Breast epithelium (tissue), 4 donors: ENCODE measurements at regions not wholly inside any gene's neighbourhood (a gene's known extent, or its start where the extent isn't known, plus 50 kb on each side); places are given as distances from the start of the nearest gene placed in this dataset.

ENCODE experiments used
- DNase-seq, 2 donors: peaks; one replicate each; pipeline ENCODE4 v3.0.0-alpha.2; 2019; ENCODE audit warnings: low spot score in 2 of 2
- H3K27ac ChIP-seq, 2 donors: fragments of 200-600 bp; sonication (generic) in 1 of 2; one replicate each; pipeline ENCODE4 v1.5.1; 2016 to 2019; ENCODE audit warnings: mild to moderate bottlenecking in 1 of 2
- H3K27me3 ChIP-seq, 2 donors: fragments of 200-600 bp; sonication (generic) in 1 of 2; one replicate each; pipeline versions ENCODE4 v1.5.1 to v1.6.0; 2017 to 2019; ENCODE audit warnings: control low read depth in 1 of 2, mild to moderate bottlenecking in 1 of 2
- H3K36me3 ChIP-seq: fragments of 200-600 bp; one replicate; pipeline ENCODE4 v1.5.1; 2019
- H3K4me1 ChIP-seq, 2 donors: fragments of 200-600 bp; sonication (generic); one replicate each; pipeline ENCODE4 v1.5.1; 2016 to 2019; ENCODE audit warnings: control low read depth in 1 of 2
- H3K4me3 ChIP-seq, 3 donors: fragments of 200-600 bp; sonication (generic); 1 replicate in 2 of 3; 2 replicates in 1 of 3; pipeline ENCODE4 v1.5.1; 2016 to 2019; ENCODE audit warnings: mild to moderate bottlenecking in 3 of 3, moderate library complexity in 2 of 3
- H3K9me3 ChIP-seq, 2 donors: fragments of 200-600 bp; sonication (generic) in 1 of 2; one replicate each; pipeline ENCODE4 v1.5.1; 2016 to 2019; ENCODE audit warnings: control low read depth in 1 of 2
- POLR2A ChIP-seq: fragments of 450-650 bp; IDR thresholded peaks from one replicate; pipeline ENCODE4 v1.6.1; 2016; ENCODE audit warnings: antibody characterized with exemption, mild to moderate bottlenecking, moderate library complexity
- POLR2AphosphoS5 ChIP-seq, 3 donors: sonication (generic); formaldehyde crosslinking; IDR thresholded peaks; one replicate each; pipeline ENCODE4 v1.6.1; 2017; ENCODE audit warnings: antibody characterized with exemption in 3 of 3
- intact Hi-C: fragments of 100-400 bp; cut with DNase I; formaldehyde crosslinking; loops from one replicate; pipeline ENCODE4 v1.15.1; 2023; ENCODE audit warnings: low total_unique reads
- TF ChIP-seq, protein P1 (sequence below), 3 donors: fragments of 450-650 bp; IDR thresholded peaks; one replicate each; pipeline ENCODE4 v1.5.1; 2016 to 2017; ENCODE audit warnings: antibody characterized with exemption in 3 of 3, mild to moderate bottlenecking in 3 of 3, moderate library complexity in 3 of 3

DNA sequence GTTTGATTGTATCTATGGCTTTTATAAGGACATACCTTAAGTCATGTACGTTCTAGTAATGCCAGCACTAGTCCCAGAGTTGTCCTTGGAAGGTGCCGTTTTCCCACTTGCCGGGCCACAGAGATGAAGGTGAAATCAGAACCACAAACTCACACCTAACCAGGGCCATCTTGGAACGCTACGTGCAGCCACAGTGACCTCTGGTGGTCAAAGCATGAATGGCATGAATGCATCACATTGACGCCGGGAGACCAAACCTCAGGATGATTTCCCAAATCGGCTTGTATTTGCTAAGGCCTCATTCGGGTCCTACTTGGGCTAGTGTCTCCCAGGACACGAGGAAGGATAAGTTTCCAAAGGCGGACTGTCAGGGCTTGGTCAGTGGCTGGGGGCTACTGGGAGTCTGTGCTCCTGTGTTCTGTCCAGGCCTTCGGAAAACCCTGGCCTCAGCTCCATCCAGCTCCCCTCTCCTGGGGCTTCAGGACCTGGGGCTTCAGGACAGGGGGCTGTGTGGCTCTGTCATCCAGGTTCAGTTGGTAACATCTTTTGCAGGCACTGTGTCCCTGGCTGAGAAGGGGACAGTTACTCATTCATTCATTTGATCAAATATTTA, 260.5 kb downstream of the PRDM2 start:
- intact Hi-C loops: loop anchor here (5.0 kb wide), 1 partner anchor 138 kb away; no protein-coding TSS in a partner anchor
- H3K4me3 ChIP-seq: no peak overlapping the region
- TF ChIP-seq POLR2A (no peak), POLR2AphosphoS5 (IDR thresholded peaks at IDR 0.05) (peak in 1 of 3 donors; percentile 33)
- TF ChIP-seq, protein P1, sequence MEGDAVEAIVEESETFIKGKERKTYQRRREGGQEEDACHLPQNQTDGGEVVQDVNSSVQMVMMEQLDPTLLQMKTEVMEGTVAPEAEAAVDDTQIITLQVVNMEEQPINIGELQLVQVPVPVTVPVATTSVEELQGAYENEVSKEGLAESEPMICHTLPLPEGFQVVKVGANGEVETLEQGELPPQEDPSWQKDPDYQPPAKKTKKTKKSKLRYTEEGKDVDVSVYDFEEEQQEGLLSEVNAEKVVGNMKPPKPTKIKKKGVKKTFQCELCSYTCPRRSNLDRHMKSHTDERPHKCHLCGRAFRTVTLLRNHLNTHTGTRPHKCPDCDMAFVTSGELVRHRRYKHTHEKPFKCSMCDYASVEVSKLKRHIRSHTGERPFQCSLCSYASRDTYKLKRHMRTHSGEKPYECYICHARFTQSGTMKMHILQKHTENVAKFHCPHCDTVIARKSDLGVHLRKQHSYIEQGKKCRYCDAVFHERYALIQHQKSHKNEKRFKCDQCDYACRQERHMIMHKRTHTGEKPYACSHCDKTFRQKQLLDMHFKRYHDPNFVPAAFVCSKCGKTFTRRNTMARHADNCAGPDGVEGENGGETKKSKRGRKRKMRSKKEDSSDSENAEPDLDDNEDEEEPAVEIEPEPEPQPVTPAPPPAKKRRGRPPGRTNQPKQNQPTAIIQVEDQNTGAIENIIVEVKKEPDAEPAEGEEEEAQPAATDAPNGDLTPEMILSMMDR (IDR thresholded peaks at IDR 0.05): peak; percentile 91 to 97 (median 95)
- peak; percentile 54 to 72 for DNase-seq
- H3K36me3 ChIP-seq: no peaks in the 10 kb centered on the region
- no peak overlapping the region for H3K27ac ChIP-seq
- no peaks in the 10 kb centered on the region for H3K9me3 ChIP-seq
- no peaks in the 10 kb centered on the region for H3K27me3 ChIP-seq
- H3K4me1 ChIP-seq: no peaks in the 10 kb centered on the region

DNA sequence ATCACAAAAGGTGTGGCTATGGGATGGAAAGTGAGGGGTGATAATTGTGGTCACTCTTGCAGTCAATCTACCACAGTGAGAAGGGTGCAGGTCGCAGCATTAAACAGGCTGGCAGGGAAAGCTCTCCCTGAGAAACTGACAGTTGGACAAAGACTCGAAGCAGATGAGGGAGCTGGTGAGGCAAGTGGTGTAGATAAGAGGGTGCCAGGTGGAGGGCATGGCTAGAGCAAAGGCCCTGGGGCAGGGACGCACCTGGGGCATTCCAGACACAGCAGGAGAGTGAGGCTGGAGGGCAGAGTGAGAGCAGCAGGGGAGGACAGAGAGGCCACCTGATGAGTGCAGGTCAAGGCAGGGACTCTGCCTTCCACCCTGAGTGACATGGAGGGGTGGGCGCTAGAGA, 264.8 kb downstream of the PRDM2 start:
- Histone ChIP-seq H3K27ac (no peak overlapping the region), H3K4me3 (no peak overlapping the region), H3K27me3 (no peaks in the 10 kb centered on the region), H3K9me3 (no peaks in the 10 kb centered on the region), H3K36me3 (no peaks in the 10 kb centered on the region), H3K4me1 (no peaks in the 10 kb centered on the region)
- no peak for TF ChIP-seq POLR2A
- TF ChIP-seq POLR2AphosphoS5 (IDR thresholded peaks at IDR 0.05): no peak
- TF ChIP-seq, protein P1 (IDR thresholded peaks at IDR 0.05): no peak
- intact Hi-C loops: loop anchor here (5.0 kb wide), 1 partner anchor 142 kb away; no protein-coding TSS in a partner anchor
- DNase-seq: no peak

DNA sequence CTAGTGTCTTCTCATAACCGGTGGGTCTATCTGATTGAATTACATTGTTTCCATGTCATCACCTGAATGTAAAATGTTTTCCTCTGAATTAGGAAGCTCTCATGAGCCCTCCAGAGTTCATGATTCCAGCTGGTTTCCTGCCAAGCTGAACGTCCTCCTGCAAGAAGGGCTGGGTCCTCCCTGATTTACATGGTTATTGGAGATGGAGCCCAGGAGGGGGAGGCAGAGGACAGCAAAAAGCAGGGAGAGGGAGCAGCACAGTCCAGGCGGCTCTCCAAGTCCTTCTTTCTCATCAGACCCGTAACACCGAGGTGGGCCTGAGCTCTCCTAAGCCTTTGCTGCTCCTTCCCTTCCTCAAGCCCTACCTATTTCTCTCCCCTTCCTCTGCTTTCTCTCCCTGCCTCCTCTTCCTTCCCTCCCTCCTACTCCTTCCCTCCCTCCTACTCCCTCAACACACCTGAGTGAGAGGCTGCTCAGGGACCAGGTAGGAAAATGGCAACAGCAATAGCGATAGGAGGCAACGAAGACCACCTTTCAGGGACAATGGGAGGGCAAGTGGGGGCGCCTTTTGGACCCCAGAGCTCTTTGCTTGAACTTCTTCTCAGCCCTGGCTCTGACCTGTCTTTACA, 265.9 kb downstream of the PRDM2 start:
- peaks cover 9% of the 10 kb centered on the region in 2 donors for H3K9me3 ChIP-seq
- no peaks in the 10 kb centered on the region for H3K27me3 ChIP-seq
- peak in 1 of 2 donors; percentile 41 for DNase-seq
- TF ChIP-seq POLR2A (no peak), POLR2AphosphoS5 (IDR thresholded peaks at IDR 0.05) (no peak)
- TF ChIP-seq, protein P1 (IDR thresholded peaks at IDR 0.05): peak in 2 of 3 donors; percentile 65 to 72
- no peaks in the 10 kb centered on the region for H3K4me1 ChIP-seq
- no peak overlapping the region for H3K27ac ChIP-seq
- intact Hi-C loops: no loop called here
- H3K36me3 ChIP-seq: no peaks in the 10 kb centered on the region
- H3K4me3 ChIP-seq: no peak overlapping the region

DNA sequence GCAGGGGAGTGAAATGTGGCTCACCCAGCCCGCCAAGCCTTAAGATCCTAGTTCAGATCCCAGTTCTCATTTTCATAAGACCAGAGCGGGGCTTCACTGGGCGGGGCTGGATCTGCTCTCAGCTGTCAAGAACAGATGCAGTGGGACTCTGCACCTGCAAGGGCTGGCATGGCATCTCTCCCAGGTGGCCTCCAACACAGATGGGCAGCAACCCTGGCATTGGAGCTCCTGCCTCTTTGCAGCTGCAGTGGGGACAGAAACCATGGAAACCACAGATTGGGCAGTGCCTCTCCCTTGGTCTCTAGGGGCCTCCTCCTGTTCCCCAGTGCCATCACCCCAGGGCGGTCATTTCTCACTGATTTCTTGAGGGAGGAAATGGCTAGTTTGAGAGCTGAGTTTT, 267.7 kb downstream of the PRDM2 start:
- Histone ChIP-seq H3K4me3 (no peak overlapping the region), H3K9me3 (peaks cover 9 to 14% of the 10 kb centered on the region in 2 donors), H3K4me1 (no peaks in the 10 kb centered on the region), H3K27ac (no peak overlapping the region), H3K27me3 (no peaks in the 10 kb centered on the region), H3K36me3 (no peaks in the 10 kb centered on the region)
- intact Hi-C loops: no loop called here
- no peak for DNase-seq
- TF ChIP-seq, protein P1 (IDR thresholded peaks at IDR 0.05): no peak
- TF ChIP-seq POLR2A (no peak), POLR2AphosphoS5 (IDR thresholded peaks at IDR 0.05) (no peak)

DNA sequence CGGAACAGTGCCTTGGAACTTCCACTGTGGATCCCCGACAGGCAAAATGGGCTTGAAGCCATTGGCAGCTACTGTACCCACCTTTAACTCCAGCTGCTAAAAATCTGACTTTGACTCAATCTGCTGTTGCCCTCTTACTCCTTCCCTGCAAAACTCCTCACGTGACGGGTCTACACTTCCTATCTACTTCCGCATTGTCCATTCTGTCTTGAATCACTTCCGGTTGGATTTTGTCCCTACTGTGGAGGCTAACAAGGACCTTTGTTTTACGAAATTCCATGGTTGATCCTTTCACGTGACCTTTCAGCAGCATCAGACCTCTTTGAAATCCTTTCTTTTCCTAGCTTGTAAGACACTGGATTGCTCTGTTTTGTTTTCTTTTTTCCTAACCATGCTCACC, 268.4 kb downstream of the PRDM2 start:
- Histone ChIP-seq H3K4me1 (no peaks in the 10 kb centered on the region), H3K36me3 (no peaks in the 10 kb centered on the region), H3K9me3 (peaks cover 9 to 14% of the 10 kb centered on the region in 2 donors), H3K27ac (no peak overlapping the region), H3K27me3 (no peaks in the 10 kb centered on the region), H3K4me3 (no peak overlapping the region)
- DNase-seq: no peak
- TF ChIP-seq, protein P1 (IDR thresholded peaks at IDR 0.05): no peak
- TF ChIP-seq POLR2AphosphoS5 (IDR thresholded peaks at IDR 0.05) (no peak), POLR2A (no peak)
- intact Hi-C loops: no loop called here
